Activated CD4-positive, alpha-beta T cell treated with anti-CD3 and anti-CD28 coated beads, Interleukin-2, amount 50 U/mL, for 48 hours (primary cell): ENCODE measurements at regions not wholly inside any gene's neighbourhood (a gene's known extent, or its start where the extent isn't known, plus 50 kb on each side); places are given as distances from the start of the nearest gene placed in this dataset.
"Not testable (repeated sequence)": the region's sequence is repeated elsewhere in the genome, so short reads cannot be mapped to it uniquely, and the experiment has no call there.

ENCODE experiments used
- DNase-seq, 2 experiments: peaks; one replicate each; pipeline ENCODE4 v3.0.0-alpha.2; 2020

DNA sequence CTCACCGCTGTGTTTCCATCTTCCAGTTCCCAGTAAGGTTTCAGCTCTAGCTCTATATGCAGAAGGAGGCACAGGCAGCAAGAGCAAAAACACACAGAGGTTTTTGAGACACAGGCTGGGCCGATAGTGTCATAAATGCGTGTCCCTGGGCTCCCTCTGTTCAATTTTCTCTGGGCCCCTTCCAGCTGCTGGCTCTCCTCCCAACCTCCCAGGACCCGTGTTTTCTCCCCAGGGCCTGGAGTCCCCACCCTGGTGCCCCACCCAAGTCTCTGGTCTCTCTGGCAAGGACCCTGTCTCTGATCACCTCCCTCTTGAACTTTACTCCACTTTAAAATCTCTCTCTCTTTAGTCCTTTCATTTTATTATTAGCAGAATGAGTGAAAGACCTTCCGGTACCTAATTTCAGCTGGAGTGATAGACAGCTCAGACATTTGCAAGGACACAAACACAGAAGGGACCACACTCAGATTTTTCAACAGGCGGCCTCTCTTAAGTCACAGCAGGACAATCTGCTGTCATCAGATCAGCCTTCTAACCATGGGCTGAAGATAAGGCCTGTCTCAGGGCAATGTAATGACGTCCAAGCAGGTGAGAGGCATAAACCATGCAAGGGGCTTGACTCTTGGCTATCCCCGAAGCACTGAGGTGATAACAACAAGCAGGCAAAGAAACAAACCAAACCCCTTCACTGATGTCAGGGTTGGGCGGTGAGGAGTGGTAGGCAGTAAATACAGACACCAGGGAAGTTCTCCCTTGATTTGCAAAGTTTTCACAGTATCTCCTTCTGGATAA lies 190.0 kb upstream of the IRS2 start:
- no peak for DNase-seq

DNA sequence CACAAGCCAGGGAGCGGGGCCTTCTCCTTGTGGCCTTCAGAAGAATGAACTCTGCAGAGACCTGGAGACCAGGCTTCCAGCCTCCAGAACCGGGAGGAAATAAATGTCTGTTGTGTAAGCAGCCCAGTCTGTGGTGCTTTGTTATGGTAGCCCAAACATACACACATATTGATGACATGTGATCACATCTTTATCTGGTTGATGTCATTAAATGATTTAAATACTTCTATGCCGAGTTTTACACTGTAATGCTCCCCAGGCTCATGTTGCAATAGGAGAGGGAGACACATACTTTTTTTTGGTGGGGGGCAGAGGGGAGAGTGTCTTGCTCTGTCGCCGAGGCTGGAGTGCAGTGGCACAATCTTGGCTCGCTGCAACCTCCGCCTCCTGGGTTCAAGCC lies 188.0 kb upstream of the IRS2 start:
- no peak for DNase-seq

DNA sequence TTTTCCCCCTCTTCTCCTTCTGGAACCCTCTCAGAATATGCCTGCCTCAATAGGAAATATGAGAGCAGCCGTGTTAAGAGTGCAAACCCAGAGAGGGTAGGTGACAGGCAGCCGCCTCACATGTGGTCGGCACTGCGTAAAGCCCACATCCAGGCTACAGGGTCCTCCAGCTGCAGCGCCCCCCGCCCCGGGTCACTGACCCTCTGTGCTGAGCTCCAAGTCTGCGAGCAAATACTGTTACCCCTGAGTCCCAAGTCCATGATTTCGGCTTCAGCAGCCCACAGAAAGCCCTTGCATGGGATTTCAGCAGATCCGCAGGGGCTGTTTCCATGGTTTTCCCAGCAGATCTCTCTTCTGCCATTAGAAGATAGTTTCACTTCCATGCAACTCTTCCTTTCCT lies 186.9 kb upstream of the IRS2 start:
- no peak for DNase-seq

DNA sequence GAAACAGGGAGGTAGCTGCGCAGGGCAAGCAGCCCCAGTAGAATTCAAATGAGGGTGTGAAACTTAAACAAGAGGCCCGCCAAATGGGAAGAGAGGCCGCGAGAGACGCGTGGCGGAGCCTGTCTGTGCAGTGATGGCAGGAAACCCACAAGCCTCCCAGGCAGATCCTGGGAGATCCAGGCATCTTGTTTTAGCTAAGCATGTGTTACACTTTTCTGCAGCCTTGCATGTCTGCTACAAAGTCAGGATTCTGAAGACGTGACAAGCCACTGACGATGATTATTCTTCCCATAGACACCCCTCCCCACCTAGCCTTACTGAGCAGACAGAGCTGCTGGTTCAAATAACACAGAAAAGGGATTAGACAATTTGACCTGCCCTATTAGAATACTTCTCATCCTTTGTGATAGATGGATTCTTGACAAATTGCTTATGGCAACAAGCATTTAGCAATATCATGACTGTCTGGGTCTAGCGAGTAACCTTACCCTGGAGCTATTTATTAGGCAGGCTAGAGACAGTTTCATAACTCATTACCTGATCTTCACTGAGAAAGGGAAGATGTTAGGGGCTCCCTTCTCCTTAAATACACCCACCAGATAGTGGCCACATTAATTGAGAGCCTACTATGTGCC lies 185.2 kb upstream of the IRS2 start:
- no peak for DNase-seq

DNA sequence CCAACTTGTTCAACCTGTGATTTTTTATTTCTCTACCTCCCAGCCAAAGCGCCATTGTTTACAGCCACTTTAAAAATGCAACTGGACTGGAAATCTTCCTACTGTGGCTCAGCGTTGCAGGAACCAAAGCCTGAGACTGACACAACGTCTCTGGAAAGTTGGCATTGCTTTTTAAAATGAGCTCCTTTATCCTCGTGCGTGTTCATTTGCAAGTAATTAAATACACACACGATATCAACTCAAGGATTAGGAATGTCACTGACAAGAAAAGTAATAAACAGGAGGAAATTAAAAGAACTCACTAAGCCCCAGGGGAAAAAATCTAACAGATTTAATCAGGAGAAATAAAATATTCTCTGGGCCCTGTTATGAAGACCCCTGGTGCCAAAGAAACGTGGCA lies 184.6 kb upstream of the IRS2 start:
- no peak for DNase-seq

DNA sequence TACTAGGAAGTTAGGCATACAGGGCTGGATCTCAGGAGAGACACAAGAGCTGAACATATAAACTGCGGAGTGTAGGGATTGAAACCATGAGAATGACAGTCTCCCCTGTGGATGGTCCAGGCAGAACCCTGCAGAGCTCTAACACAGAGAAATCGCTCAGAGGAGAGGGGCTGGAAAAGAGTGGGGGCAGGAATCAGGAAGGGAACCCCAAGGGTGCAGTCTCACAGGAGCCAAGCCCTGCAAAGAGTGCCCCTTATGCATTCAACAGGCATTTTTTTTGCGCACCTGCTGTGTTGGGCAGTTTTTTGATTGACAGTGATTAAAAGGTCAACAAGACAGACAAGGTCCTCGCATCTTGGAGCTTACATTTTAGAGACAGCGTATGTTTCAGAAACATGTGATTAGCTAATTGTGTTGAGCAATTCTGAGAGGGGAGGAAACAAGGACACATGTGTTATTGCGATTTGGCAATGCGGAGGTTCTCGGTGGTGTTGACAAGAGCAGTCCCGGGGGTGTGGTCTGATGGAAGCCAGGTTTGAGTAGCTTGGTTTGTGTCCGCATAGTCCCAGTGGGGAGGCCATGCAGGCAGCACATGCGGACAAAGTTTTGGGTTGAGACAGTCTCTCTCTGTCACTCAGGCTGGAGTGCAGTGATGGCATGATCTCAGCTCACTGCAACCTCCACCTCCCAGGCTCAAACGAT lies 182.6 kb upstream of the IRS2 start:
- DNase-seq = no peak

DNA sequence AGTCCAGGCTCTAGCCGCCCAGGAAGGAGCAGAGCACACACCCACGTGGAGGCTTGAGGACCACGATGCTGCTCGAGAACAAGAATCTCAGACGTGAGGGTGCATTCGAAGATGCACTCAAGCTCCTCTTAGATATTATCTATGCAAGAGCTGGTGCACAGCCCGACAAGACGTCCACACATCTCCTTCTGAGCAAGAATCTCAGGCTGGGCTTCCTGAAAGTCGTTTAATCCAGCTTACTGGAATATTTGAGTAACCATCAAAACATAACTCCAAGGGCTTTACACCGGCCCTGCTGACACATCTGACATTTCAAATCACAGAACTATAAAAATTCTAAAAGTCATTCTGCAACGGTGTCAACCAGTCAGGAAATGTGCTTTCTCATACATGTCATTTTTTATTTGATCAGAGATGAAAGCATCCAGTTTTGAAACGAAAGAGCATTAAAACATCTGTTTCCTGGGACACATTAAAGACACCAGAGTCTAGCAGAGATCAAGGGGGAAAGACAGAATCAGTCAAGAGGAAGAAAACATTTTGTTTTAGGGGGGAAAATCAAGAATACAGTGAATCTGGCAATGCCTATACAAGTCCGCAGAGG lies 177.7 kb upstream of the IRS2 start:
- no peak for DNase-seq

DNA sequence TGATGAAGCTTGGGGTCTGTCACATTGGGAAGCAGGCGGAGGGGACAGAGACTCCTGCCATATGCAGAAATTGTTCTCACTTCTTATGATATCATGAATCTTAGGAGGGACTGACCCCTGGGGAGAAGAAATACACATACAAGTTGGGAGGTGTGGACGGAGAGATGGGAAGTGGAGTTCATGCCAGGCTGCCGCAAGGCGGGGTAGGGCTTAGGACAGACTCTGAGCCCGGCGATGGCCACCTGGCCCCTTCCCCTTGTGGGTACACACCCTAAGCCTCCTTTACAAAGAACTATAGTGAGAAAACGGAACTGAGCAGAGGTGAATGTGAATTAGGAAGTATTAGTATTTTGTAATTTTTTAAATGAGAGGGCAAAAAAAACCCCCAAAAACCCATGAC lies 177.0 kb upstream of the IRS2 start:
- DNase-seq = no peak

DNA sequence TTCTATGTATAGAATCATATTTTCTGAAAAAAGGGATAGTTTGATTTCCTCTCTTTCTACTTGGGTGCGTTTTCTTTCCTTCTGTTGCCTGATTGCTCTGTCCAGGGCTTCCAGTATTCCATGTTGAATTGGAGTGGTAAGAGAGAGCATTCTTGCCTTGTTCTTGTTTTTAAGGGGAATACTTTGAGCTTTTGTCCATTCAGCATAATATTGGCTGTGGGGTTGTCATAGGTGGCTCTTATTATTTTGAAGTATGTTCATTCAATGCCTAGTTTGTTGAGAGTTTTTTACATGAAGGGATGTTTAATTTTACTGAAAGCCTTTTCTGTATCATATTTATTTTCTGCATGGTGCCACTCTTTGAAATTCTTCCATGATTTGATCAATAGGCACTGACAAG lies 173.5 kb upstream of the IRS2 start:
- DNase-seq = no peak

DNA sequence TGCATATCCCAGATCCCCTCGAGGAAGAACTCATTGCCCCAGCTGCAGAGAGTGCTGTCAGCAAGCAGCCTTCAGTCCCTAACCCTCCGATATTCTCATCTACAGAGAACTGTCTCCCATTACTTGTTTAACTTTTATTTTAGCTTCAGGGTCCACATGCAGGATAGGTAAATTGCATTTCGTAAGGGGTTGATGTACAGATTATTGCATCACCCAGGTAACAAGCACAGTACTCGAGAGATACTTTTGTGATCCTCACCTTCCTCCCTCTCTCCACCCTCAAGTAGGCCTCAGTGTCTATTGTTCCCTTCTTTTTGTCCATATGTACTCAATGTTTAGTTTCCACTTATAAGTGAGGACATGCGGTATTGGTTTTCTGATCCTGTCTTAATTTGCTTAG lies 171.5 kb upstream of the IRS2 start:
- DNase-seq = no peak

DNA sequence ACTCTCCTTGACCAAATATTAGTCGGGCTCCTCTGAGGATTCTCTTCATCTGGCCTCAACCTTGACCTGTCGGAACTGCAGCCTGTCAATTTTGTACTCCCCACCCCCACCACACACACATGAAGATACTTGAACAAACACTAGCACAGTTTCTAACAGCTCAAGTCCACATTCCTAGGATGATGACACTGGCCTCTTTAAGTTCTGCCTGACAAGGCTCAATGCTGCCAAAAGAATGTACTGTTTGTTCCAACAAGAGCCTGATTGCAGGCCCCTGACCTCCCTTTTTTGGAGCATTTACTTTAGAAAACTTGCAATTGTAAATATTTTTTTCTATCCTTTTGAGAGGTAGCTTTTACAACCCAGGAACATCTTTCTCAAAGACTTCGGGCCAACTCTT lies 169.2 kb upstream of the IRS2 start:
- DNase-seq = no peak

DNA sequence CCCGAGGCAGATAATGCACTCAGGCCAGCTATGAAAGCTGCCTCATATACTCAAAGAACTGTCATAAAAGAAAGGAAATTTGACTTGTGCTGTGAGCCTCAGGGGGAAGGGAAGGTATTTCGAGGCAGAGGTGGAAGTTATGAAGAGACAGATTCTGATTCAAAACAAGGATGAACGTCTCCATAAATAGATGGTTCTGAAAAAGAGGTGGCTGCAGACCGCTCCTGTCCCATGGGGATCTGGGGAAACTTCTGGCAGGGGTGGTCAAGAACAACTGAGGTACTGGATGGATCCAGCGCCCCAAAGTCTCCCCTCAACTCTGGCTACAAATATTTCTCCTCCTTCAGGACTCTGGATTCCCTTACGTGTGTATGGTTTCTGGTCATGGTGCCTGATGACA lies 168.1 kb upstream of the IRS2 start:
- no peak for DNase-seq

DNA sequence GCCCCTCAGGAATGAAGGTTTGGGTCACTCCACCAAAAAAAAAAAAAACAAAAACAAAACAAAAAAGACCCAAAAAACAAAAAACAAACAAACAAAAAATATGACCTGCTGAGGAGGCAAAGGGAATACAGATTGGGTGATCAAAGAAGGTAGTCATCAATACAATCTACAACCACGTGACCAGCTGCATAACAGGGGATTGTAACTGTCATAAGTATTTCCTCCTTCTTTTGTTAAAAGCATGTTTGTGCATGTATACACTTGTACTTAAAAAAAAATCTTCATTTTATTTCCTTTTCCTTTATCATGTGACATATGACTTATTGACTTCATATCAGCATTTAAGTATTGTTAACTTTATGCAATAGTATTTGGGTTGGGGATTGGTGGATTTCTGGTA lies 165.1 kb upstream of the IRS2 start:
- DNase-seq = no peak

DNA sequence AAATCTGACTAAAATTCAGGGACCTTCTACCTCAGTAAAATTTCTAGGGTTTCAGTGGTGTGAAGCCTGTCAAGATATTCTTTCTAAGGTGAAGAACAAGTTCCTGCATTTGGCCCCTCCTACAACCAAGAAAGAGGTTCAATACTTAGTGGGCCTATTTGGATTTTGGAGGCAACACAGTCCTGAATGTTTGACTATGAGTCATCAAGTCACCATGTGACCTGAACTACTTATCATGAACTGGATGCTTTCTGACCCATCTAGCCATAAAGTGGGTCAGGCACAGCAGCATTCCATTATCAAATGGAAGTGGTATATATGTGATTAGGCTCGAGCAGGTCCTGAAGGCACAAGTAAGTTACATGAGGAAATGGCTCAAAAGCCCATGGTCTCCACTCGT lies 163.0 kb upstream of the IRS2 start:
- DNase-seq = no peak

DNA sequence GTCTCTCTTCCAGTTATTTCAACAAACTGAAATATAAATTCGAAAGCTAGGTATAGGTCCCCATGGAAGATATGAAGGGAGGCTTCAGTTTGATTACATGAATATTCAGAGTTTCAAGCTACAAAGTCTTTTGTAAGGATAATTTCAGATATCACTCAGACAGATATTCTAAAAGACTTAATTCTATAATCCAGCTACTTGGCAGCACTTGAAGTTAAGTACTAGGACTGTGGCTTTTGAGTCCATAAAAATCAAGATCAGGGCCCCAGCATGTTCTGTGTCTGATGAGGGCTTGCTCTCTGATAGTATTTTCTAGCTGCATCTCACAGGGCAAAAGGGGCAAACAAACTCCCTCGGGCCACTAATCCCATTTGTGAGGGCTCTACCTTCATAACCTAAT lies 160.6 kb upstream of the IRS2 start:
- no peak for DNase-seq

DNA sequence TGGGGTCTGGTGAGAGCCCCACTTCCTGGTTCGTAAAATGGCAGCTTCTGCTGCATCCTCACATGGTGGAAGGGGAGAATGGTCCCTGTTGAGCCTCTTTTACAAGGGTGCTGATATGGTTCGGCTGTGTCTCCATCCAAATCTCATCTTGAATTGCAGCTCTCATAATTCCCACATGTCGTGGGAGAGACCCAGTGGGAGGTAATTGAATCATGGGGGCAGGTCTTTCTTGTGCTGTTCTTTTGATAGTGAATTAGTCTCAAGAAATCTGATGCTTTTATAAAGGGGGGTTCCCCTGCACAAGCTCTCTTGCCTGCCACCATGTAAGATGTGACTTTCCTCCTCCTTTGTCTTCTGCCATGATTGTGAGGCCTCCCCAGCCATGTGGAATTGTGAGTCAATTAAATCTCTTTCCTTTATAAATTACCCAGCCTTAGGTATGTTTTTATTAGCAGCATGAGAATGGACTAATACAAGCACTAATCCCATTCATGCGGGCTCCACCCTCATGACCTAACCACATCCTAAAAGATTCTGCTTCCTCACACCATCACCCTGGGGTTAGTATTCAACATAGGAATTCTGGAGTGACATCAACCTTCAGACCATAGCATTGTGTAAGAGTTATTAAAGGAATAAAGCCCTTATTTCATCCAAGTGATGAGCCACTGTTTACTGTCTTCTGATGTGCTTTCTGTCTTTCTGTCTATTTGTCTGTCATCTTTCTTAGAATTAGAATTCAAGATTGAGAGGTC lies 159.0 kb upstream of the IRS2 start:
- DNase-seq = no peak

DNA sequence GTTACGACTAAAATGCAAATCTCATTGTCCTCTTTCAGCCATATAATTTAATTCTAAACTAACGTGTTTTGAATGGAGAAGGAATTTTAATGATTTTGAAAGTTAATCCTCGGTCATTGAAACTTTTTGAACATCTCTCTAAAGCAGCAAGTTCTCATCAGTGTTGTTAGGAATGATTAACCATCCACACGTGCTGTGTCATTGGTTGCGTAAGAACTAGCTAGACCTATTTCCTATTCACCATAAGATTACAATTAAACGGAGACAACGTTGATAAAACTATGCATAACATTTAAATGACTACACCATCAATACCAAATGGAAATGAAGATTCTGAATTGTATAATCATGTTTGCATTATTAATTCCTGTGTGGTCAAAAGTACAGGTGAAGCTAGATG lies 155.6 kb upstream of the IRS2 start:
- DNase-seq = no peak

DNA sequence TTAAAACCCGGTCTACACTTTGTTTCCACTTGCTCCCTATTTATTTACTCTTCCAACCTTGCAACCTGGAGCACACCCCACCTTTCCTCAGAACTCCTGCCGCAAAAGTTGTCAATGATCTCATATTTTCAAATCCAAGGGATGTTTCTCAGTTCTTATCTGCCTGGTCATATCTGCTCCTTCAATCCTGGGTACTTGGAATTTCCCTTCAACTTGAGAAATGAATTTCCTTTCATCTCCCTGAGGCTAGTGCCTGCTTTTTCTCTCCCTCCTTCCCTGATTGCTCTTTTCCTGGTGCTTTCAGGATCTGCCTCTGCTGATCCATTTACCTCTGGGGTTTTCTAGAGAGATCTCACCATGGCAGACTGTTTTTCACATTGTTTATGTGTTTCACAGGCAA lies 154.8 kb upstream of the IRS2 start:
- no peak for DNase-seq

DNA sequence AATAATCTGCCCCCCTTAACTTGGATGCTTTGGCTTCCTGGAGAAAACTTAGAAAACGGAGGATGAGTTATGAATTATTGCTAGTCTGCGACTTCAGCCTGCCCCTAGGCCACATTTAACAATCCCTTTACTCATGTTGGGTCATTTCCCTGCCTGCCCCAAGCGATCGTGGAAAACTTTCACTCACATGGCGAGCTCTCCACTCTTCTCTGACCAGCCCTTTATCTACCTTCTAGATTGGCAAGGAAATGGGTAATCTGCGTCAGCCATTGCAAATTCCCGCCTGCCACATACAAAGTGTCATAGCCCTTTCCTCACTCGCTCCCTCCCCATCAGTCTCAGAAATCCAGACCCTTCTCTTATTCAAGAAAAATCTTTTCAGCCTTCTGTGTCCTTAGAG lies 154.3 kb upstream of the IRS2 start:
- DNase-seq = no peak

DNA sequence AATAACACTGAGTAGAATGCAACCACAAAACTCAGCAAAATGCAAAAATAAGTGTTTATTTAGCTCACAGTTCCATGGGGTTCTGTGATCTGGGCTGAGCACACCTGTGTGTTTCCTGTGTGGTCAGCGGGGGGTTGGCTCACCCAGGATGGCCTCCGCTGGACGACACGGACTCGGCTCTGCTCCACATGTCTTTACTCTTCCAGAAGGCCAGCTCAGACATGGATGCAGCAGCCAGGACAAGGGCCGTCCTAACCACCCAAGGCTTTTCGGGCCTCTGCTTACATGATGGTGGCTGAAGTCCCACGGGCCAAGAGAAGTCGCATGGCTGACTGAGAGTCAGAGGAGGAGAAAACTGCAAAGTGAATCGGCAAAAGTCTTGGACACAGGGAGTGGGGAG lies 153.5 kb upstream of the IRS2 start:
- no peak for DNase-seq

DNA sequence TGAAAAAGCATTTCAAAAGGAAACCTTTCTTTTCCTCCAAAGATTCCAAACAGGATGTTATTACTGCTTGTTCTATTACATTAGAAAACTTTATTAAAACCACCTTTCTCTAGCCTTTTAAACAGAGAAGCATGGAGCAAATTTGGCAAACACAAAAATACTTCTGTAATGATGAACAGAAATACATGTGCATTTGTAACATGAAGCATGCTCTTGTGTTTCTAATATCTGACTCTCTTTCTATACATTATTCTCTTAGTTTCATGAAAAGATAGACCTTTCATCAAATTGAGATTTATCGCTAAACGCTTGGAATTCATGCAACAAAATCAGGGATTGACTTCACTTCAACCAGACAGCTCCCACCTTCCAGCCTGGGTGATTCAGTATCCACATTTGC lies 152.8 kb upstream of the IRS2 start:
- DNase-seq = no peak

DNA sequence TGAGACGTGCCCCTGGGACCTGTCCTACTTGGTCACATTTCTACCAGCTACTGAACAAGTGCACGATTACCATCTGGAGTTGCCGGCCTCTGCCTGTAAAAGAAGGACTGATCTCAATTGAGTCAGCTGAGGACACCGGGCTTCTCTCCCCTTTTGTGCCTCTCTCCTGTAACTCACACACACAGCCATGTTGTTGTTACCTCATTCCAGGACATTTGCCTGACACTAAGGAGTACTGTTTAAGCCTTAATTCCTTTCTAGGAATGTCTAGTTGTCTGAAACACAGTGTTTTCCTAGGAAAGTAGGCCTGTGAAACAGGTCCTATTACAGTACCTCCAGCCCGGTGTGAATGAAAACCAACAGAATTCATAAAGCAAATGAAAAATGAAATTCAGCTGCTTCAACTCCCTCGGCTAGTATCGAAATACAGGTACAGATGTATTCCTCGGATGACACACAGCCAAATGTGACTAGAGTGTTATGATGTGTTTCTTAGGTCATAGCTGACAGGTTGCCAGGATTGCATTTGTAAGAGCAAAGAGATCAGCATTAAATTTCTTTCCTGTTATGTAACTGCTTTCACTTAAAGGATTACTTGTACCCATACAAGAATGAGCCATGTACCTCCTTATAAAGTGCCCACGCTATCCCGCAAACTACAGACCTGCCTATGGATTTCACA lies 152.0 kb upstream of the IRS2 start:
- DNase-seq = no peak

DNA sequence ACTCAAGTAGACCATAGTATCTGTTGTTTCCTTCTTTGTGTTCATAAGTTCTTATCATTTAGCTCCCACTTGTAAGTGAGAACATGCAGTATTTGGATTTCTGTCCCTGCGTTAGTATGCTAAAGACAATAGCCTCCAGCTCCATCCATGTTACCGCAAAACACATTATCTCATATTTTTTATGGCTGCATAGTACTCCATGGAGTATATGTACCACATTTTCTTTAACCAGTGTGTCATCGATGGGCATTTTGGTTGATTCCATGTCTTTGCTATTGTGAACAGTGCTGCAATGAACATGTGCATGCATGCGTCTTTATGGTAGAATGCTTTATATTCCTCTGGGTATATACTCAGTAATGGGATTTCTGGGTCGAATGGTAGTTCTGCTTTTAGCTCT lies 148.1 kb upstream of the IRS2 start:
- DNase-seq = not testable (repeated sequence)
